ENCODE measurements at regions not wholly inside any gene's neighbourhood (a gene's known extent, or its start where the extent isn't known, plus 50 kb on each side); places are given as distances from the start of the nearest gene placed in this dataset.

- H3K18ac ChIP-seq (ENCODE audit: extremely low read depth, low read length): no peak overlapping the region
- no peak overlapping the region for H3K23ac ChIP-seq (ENCODE audit: insufficient read length)
- DNase-seq (ENCODE audit: low read depth in 1 of 2, low spot score in 2 of 2) (no peak), FAIRE-seq (no peak)
- H2BK20ac ChIP-seq (ENCODE audit: low read length): no peak overlapping the region
- ChIA-PET CTCF (ENCODE audit: partially characterized antibody) (no interaction called here), POLR2A (ENCODE audit: partially characterized antibody) (no interaction called here)
- H2BK15ac ChIP-seq (ENCODE audit: low read length): no peak overlapping the region
- no peak overlapping the region for H3K4ac ChIP-seq (replicated peaks; ENCODE audit: insufficient read length, low read depth, low read length)
- 0% methylated on average over 1 of the region's 1 CpG; no CpG with 5 or more reads in 1 of the 2 experiments for WGBS, 2 experiments (ENCODE audit: extremely low coverage in 1 of 2, insufficient coverage in 1 of 2, insufficient read length in 1 of 2, insufficient replicate concordance in 2 of 2, low coverage in 1 of 2, low lambda C conversion rate in 2 of 2, missing lambda C conversion rate in 1 of 2)
- no peak overlapping the region for H3K27ac ChIP-seq (ENCODE audit: low read depth, low read length)
- no peak overlapping the region for H4K8ac ChIP-seq (ENCODE audit: extremely low read depth, insufficient read depth, low read length)
- H3K23me2 ChIP-seq (ENCODE audit: low read depth, low read length): no peaks in the 10 kb centered on the region
- H2AK5ac ChIP-seq (ENCODE audit: low read depth, low read length): no peak overlapping the region
- no peaks in the 10 kb centered on the region for H3K79me1 ChIP-seq (ENCODE audit: low read depth, low read length)
- no peak overlapping the region for H3K9ac ChIP-seq (replicated peaks in 1 of 4; ENCODE audit: extremely low read depth in 1 of 4, low read depth in 3 of 4, low read length in 3 of 4)
- H3K4me2 ChIP-seq (ENCODE audit: insufficient read depth in 1 of 2, low read depth in 2 of 2, low read length in 2 of 2): no peak overlapping the region
- no peak overlapping the region for H2BK120ac ChIP-seq (replicated peaks; ENCODE audit: low read depth, low read length)
- H3K56ac ChIP-seq (replicated peaks; ENCODE audit: insufficient read length, low read depth, low read length): no peak overlapping the region
- no peak for TF ChIP-seq CHD2 (IDR thresholded peaks at IDR 0.05; ENCODE audit: low read length)
- TF ChIP-seq KDM4A (IDR thresholded peaks at IDR 0.05; ENCODE audit: low read depth, low read length, severe bottlenecking): no peak
- TF ChIP-seq POLR2A (IDR thresholded peaks at IDR 0.05; ENCODE audit: control extremely low read depth in 1 of 2, low read depth in 2 of 2, low read length in 2 of 2): no peak
- TF ChIP-seq ASH2L (IDR thresholded peaks at IDR 0.05; ENCODE audit: low read length): no peak
- no peak for TF ChIP-seq CBX5 (IDR thresholded peaks at IDR 0.05; ENCODE audit: low read depth, low read length)
- no peak for TF ChIP-seq BCL11A (IDR thresholded peaks at IDR 0.05; ENCODE audit: low read depth in 2 of 2, low read length in 2 of 2)
- no peak for TF ChIP-seq ATF3 (IDR thresholded peaks at IDR 0.05; ENCODE audit: insufficient read depth, low read depth, low read length)
- H3K4me1 ChIP-seq (replicated peaks in 1 of 4; ENCODE audit: control insufficient read depth in 3 of 4, insufficient read depth in 4 of 4, low read length in 3 of 4): no peaks in the 10 kb centered on the region
- H2BK5ac ChIP-seq (ENCODE audit: low read depth, low read length): no peak overlapping the region
- H2AFZ ChIP-seq (ENCODE audit: low read length): no peak overlapping the region
- no peaks in the 10 kb centered on the region for H4K20me1 ChIP-seq (replicated peaks in 1 of 2; ENCODE audit: control insufficient read depth in 1 of 2, insufficient read depth in 2 of 2, low read length in 2 of 2)
- H4K5ac ChIP-seq (ENCODE audit: insufficient read length, low read depth, low read length): no peak overlapping the region
- no peak overlapping the region for H2BK12ac ChIP-seq (ENCODE audit: low read depth, low read length)
- no peak overlapping the region for H3K4me3 ChIP-seq (ENCODE audit: extremely low read depth in 1 of 4, insufficient read depth in 2 of 4, low read depth in 3 of 4, low read length in 4 of 4)
- H4K91ac ChIP-seq (replicated peaks; ENCODE audit: insufficient read length, low read length): no peak overlapping the region
- no peak overlapping the region for H3K14ac ChIP-seq (ENCODE audit: insufficient read length)
- H3K36me3 ChIP-seq (ENCODE audit: control insufficient read depth in 2 of 4, insufficient read depth in 4 of 4, low read length in 3 of 4): no peaks in the 10 kb centered on the region
- no peaks in the 10 kb centered on the region for H3K9me3 ChIP-seq (ENCODE audit: insufficient read depth in 2 of 2, low read depth in 1 of 2, low read length in 1 of 2)
- H3K27me3 ChIP-seq (replicated peaks in 1 of 4; ENCODE audit: control insufficient read depth in 3 of 4, extremely low read depth in 1 of 4, insufficient read depth in 3 of 4, low read length in 3 of 4): no peaks in the 10 kb centered on the region
- no peaks in the 10 kb centered on the region for H3K79me2 ChIP-seq (ENCODE audit: control insufficient read depth in 1 of 2, insufficient read depth in 2 of 2, low read length in 2 of 2)
Measured at GRCh38 chr3:22660606-22661005, 542.5 kb upstream of the UBE2E2 start.

All from H1 (cell line).